Upper lobe of left lung (tissue), 6 donors: ENCODE measurements at regions not wholly inside any gene's neighbourhood (a gene's known extent, or its start where the extent isn't known, plus 50 kb on each side); places are given as distances from the start of the nearest gene placed in this dataset.

ENCODE experiments used
- ATAC-seq, 2 donors: fragments of 200-7000 bp; cut with Tn5 transposase; one replicate each; pipeline ENCODE4 v1.9.1; 2022; ENCODE audit warnings: mild to moderate bottlenecking in 2 of 2, moderate library complexity in 2 of 2; ENCODE audit not compliant: low FRiP score in 2 of 2
- DNase-seq, 2 donors: peaks; one replicate each; pipeline ENCODE4 v3.0.0-alpha.2; 2019 to 2020
- H3K27ac ChIP-seq, 4 donors: fragments of 200-600 bp; sonication (generic); one replicate each; pipeline ENCODE4 v1.5.1; 2016 to 2019
- H3K27me3 ChIP-seq, 4 donors: fragments of 200-600 bp; sonication (generic); one replicate each; pipeline ENCODE4 v1.5.1; 2017 to 2019
- H3K36me3 ChIP-seq, 4 donors: fragments of 200-600 bp; sonication (generic); one replicate each; pipeline ENCODE4 v1.5.1; 2016 to 2019
- H3K4me1 ChIP-seq, 4 donors: fragments of 200-600 bp; sonication (generic); one replicate each; pipeline ENCODE4 v1.5.1; 2018 to 2019
- H3K4me3 ChIP-seq, 4 donors: fragments of 200-600 bp; sonication (generic); one replicate each; pipeline ENCODE4 v1.5.1; 2017 to 2019; ENCODE audit warnings: mild to moderate bottlenecking in 2 of 4, moderate library complexity in 1 of 4
- H3K9me3 ChIP-seq, 4 donors: fragments of 200-600 bp; sonication (generic); one replicate each; pipeline ENCODE4 v1.5.1; 2018 to 2019
- EP300 ChIP-seq, 4 donors: sonication (generic); formaldehyde crosslinking; IDR thresholded peaks; one replicate each; pipeline ENCODE4 v1.5.1; 2017; ENCODE audit warnings: antibody characterized with exemption in 4 of 4, control low read depth in 2 of 4
- POLR2A ChIP-seq, 4 donors: fragments of 450-650 bp; IDR thresholded peaks; one replicate each; pipeline ENCODE4 v1.5.1; 2016 to 2017; ENCODE audit warnings: antibody characterized with exemption in 4 of 4, mild to moderate bottlenecking in 2 of 4
- POLR2AphosphoS5 ChIP-seq, 2 donors: sonication (generic); formaldehyde crosslinking; IDR thresholded peaks; one replicate each; pipeline ENCODE4 v1.5.1; 2017; ENCODE audit warnings: antibody characterized with exemption in 2 of 2
- WGBS, 2 donors: methylation state at CpG; one replicate each; pipeline ENCODE4 v1.1.5; 2017 to 2018; 5-methylcytosine and 5-hydroxymethylcytosine counted together
- TF ChIP-seq, protein P1 (sequence below), 6 experiments: fragments of 450-650 bp in 4 of 6; fragments of 200-600 bp in 2 of 6; sonication (generic) in 2 of 6; IDR thresholded peaks; one replicate each; pipeline ENCODE4 v1.5.1; 2016 to 2019; ENCODE audit warnings: antibody characterized with exemption in 6 of 6
- donor health status: DM: no; HTN: no; CAD: no; lungs with moderate emphysema.
- donor health status: DM: no; HTN: yes; CAD: no; lungs with severe emphysema.

DNA sequence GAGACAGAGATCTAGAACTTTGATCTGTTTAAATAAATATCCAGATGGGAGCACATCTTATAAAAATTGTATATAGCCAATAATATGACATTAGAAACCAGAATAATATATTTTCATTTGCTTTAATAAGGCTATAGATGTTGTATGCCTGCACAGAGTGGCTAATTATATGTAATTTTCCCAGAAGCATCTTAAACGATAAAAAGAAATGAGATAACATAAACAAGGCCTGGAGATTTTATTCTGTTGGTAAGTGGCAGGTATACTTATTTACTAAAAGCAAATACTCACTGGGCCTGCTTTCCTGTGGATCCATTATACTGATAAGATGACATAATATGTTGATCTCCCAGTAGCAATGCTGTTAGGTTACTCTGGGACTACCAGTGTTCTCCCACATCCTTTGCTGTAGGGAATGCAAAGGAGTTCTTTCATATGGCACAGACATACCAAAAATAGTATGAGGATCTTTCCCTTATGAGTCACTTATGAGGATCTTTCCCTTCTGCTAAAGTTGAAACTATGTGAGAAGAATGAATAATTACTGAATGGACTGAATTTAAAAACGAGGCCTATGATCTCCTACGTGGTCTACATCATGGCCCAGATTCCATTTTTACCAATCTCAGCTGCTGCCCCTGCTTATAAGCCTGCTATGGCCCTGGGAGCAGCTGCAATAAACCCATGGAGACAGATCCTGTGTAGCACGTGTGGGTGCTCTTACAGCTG lies 112.1 kb downstream of the NUDT12 start:
- H3K4me3 ChIP-seq: no peak overlapping the region
- ATAC-seq (no peak), DNase-seq (no peak)
- no peaks in the 10 kb centered on the region for H3K36me3 ChIP-seq
- H3K27ac ChIP-seq: no peak overlapping the region
- 78 to 81% methylated on average over 4 of the region's 4 CpGs for WGBS, 2 donors
- TF ChIP-seq, protein P1, sequence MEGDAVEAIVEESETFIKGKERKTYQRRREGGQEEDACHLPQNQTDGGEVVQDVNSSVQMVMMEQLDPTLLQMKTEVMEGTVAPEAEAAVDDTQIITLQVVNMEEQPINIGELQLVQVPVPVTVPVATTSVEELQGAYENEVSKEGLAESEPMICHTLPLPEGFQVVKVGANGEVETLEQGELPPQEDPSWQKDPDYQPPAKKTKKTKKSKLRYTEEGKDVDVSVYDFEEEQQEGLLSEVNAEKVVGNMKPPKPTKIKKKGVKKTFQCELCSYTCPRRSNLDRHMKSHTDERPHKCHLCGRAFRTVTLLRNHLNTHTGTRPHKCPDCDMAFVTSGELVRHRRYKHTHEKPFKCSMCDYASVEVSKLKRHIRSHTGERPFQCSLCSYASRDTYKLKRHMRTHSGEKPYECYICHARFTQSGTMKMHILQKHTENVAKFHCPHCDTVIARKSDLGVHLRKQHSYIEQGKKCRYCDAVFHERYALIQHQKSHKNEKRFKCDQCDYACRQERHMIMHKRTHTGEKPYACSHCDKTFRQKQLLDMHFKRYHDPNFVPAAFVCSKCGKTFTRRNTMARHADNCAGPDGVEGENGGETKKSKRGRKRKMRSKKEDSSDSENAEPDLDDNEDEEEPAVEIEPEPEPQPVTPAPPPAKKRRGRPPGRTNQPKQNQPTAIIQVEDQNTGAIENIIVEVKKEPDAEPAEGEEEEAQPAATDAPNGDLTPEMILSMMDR (IDR thresholded peaks at IDR 0.05): no peak
- TF ChIP-seq POLR2A (IDR thresholded peaks at IDR 0.05) (no peak), POLR2AphosphoS5 (IDR thresholded peaks at IDR 0.05) (no peak), EP300 (IDR thresholded peaks at IDR 0.05) (no peak)
- no peaks in the 10 kb centered on the region for H3K4me1 ChIP-seq
- H3K27me3 ChIP-seq: no peaks in the 10 kb centered on the region
- H3K9me3 ChIP-seq: no peaks in the 10 kb centered on the region

DNA sequence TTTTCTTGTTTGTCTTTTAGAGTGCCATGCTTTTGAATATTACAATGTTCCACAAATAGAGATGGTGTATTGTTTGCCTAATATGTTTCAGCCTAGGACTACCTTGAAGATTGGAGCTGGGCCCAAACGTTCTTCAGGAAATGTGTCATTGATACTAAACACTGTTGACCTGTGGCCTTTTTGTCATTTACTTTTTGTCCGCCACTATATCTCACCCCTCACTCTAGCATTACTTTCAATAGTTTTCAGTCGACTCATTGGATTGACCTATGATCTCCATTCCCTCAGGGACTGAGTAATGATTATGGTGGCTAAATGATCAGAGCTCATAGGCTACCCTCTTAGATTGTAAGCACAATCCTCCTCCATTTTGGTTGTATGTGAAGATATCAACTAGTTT lies 115.8 kb downstream of the NUDT12 start:
- H3K36me3 ChIP-seq: no peaks in the 10 kb centered on the region
- H3K4me3 ChIP-seq: no peak overlapping the region
- H3K4me1 ChIP-seq: no peaks in the 10 kb centered on the region
- DNase-seq: no peak
- H3K27me3 ChIP-seq: no peaks in the 10 kb centered on the region
- H3K9me3 ChIP-seq: no peaks in the 10 kb centered on the region
- ATAC-seq: no peak
- 50 to 62% methylated on average over 3 of the region's 3 CpGs for WGBS, 2 donors
- TF ChIP-seq POLR2A (IDR thresholded peaks at IDR 0.05): no peak
- no peak for TF ChIP-seq POLR2AphosphoS5 (IDR thresholded peaks at IDR 0.05)
- TF ChIP-seq, protein P1 (IDR thresholded peaks at IDR 0.05): no peak
- TF ChIP-seq EP300 (IDR thresholded peaks at IDR 0.05): no peak
- no peak overlapping the region for H3K27ac ChIP-seq

DNA sequence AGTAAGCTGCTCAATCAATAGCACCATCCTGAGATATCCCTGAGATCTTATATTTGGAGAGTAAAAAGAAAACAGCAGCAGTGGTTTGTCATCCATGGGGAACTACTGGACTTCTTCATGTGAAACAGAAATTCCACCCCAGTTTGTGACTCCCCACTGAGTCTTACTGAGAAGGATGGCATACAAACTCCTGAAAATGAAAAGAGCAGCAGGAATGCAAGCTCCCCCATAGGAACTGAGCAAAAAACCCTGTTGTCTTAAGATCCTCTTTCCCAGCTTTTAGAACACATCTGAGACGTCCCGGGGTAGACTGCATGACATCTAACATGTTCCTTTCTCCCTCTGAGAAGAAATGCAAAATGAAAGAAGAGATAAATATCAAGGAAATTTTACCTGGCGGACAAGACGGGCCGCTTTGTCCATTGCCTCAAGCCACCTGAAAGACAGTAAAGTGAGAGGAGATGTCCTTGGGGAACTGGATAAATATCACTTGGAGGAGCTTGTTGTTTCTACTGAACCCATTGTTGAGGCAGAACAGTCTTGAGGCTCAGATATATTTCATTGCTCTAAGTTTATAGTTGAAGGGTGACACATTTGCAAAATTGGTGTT lies 117.1 kb downstream of the NUDT12 start:
- ATAC-seq: no peak
- Histone ChIP-seq H3K36me3 (no peaks in the 10 kb centered on the region), H3K4me3 (no peak overlapping the region), H3K9me3 (peaks cover 0 to 2% (median 0%) of the 10 kb centered on the region in 4 donors), H3K4me1 (no peaks in the 10 kb centered on the region), H3K27ac (no peak overlapping the region), H3K27me3 (no peaks in the 10 kb centered on the region)
- 85 to 95% methylated on average over 5 of the region's 5 CpGs for whole genome bisulfite sequencing, 2 donors
- no peak for DNase-seq
- TF ChIP-seq EP300 (IDR thresholded peaks at IDR 0.05) (no peak), POLR2A (IDR thresholded peaks at IDR 0.05) (no peak), POLR2AphosphoS5 (IDR thresholded peaks at IDR 0.05) (no peak)
- TF ChIP-seq, protein P1 (IDR thresholded peaks at IDR 0.05): no peak

DNA sequence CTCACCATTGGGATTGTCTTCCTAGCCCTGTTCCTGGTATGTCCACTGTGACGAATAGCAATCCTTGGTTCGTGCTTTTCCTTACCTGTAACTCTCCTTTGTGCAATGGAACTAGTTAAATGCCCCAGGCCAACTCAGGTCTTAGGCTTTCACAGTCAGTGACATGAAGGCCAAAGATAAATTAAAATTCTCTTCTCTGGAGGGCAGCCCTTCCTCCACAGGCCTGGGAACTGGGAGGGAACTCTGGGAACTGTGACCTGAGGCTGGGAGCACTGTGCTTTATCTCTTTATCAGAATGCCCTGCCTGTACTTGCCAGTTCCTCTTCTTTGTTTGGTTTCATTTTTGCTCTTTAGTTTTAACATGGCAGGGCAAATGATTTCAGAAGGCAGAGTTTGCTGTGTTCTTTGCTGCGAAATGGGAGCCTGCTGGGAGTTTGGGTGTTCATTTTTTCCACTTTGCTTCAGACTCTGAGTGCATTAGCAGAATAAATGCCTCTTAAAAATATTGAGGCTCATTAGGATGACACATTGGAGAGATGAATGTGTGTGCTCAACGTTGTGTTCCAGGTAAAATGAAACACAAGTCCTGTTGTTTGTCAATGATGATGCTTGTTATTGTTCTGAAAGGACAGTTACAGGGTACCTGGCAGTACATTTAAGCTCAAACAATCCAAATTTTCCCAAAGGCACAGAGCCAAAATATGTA lies 118.1 kb downstream of the NUDT12 start:
- ATAC-seq (no peak), DNase-seq (no peak)
- H3K4me3 ChIP-seq: no peak overlapping the region
- H3K36me3 ChIP-seq: no peaks in the 10 kb centered on the region
- no peaks in the 10 kb centered on the region for H3K4me1 ChIP-seq
- peaks cover 0 to 6% (median 1%) of the 10 kb centered on the region in 4 donors for H3K9me3 ChIP-seq
- TF ChIP-seq, protein P1 (IDR thresholded peaks at IDR 0.05): no peak
- TF ChIP-seq EP300 (IDR thresholded peaks at IDR 0.05) (no peak), POLR2AphosphoS5 (IDR thresholded peaks at IDR 0.05) (no peak), POLR2A (IDR thresholded peaks at IDR 0.05) (no peak)
- no peak overlapping the region for H3K27ac ChIP-seq
- WGBS, 2 donors: 67 to 73% methylated on average over 4 of the region's 4 CpGs
- no peaks in the 10 kb centered on the region for H3K27me3 ChIP-seq
